Panc1 (cell line): ENCODE measurements at regions not wholly inside any gene's neighbourhood (a gene's known extent, or its start where the extent isn't known, plus 50 kb on each side); places are given as distances from the start of the nearest gene placed in this dataset.
"Not testable (repeated sequence)": the region's sequence is repeated elsewhere in the genome, so short reads cannot be mapped to it uniquely, and the experiment has no call there.

ENCODE experiments used
- CTCF ChIP-seq: fragments of 450-650 bp; IDR thresholded peaks from 2 replicates; pipeline ENCODE4 v1.5.1; 2017; ENCODE audit warnings: mild to moderate bottlenecking
- POLR2AphosphoS5 ChIP-seq: IDR thresholded peaks from 2 replicates; pipeline ENCODE4 v1.6.1; 2012; ENCODE audit warnings: mild to moderate bottlenecking, low read depth, low read length, moderate library complexity
- REST ChIP-seq, 2 experiments: IDR thresholded peaks; 2 replicates each; pipeline ENCODE4 v1.6.1; 2011 to 2012; ENCODE audit warnings: low read depth in 2 of 2, control low read depth in 1 of 2, low read length in 1 of 2, mild to moderate bottlenecking in 1 of 2, moderate library complexity in 1 of 2; ENCODE audit not compliant: insufficient read depth in 1 of 2
- SIN3A ChIP-seq: IDR thresholded peaks from 2 replicates; pipeline ENCODE4 v1.6.1; 2012; ENCODE audit warnings: low read depth, mild to moderate bottlenecking, low read length, moderate library complexity, borderline replicate concordance; ENCODE audit not compliant: insufficient read depth

GRCh38 chrX:115888519-115888918, 282.0 kb upstream of the AGTR2 start:
- TF ChIP-seq CTCF; POLR2AphosphoS5; REST (IDR thresholded peaks at IDR 0.05; ENCODE audit: insufficient read depth in 1 of 2, low read depth in 2 of 2, low read length in 1 of 2); SIN3A: not testable (repeated sequence)
